ENCODE measurements at regions not wholly inside any gene's neighbourhood (a gene's known extent, or its start where the extent isn't known, plus 50 kb on each side); places are given as distances from the start of the nearest gene placed in this dataset.

DNA sequence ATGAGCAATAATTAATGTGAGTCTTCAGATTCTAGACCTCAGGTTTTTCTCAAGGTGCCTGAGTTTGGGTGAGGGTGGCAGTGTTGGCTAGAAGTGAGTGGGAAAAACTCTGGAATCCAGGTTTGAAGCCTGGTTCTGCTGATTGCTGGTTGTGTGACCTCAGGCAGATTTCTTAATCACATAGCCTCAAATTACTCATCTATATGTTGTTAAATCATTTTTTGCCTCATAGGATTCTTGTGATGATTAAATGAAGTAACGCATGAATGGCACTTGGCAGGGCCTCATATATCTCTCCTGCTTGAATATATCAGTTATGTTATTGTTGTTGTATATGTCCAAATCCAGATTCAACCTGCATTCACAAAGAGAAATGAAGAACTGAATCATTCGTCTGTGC lies 60.5 kb downstream of the NR2F2 start:
- no peak for DNase-seq

DNA sequence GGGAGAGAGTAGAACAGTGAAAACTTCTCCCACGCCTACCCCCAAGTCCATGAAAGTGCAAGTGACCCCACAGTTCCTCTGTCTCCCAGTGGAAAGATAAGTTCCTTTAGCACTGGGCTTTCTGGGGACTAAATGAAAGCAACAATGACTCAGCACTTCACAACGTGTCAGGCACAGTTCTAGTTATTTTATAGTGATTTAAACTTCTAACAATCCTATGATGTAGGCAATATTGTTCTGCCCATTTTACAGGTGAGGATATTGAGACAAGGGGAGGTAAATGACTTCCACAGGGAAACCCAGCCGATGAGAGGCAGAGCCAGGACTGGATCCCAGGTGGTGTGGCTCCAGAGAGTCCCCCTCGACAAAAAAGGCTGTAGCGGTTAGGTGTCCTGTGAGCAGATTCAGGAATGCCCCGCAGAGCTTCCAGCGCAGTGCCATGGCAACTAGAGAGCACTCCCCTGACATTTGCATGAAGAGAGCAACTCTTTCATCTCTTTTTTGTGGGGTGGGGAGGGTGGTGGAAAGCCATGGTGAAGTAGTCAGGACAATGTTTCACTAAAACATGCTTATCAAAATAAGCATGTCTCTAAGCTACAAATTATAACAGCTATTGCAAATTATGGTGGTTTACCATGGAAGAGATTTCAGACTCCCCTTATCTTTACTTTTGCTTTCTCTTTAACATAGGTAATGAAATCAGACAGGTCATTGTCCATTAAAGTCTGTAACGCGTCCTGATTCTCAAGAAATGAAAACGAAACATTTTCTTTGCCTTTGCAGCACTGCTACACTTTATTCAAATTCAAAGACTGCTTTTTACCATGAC lies 62.1 kb downstream of the NR2F2 start:
- no peak for DNase-seq

- no peak for DNase-seq
Observed at GRCh38 chr15:96393209-96393513, 62.7 kb downstream of the NR2F2 start.

DNA sequence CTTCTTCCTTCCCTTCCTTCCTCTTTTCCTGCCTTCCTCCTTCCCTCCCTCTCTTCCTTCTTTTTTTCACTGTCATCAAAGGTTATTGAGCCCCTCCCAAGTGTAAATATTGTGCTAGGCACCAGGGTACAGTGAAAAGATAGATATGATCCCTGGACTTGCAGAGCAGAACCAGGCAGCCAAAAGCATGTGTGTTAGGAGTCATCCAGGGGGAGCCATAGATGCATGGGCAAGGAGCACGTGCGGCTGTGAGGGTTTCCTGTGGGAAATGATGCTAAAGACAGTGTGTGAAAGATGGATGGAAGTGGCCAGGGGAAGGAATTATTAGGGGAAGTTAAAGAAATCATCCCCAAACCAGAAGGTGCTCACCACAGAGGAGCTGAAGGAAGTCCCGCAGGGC lies 65.2 kb downstream of the NR2F2 start:
- DNase-seq = no peak

GRCh38 chr15:96398776-96399175 lies 68.3 kb downstream of the NR2F2 start:
- no peak for DNase-seq

DNA sequence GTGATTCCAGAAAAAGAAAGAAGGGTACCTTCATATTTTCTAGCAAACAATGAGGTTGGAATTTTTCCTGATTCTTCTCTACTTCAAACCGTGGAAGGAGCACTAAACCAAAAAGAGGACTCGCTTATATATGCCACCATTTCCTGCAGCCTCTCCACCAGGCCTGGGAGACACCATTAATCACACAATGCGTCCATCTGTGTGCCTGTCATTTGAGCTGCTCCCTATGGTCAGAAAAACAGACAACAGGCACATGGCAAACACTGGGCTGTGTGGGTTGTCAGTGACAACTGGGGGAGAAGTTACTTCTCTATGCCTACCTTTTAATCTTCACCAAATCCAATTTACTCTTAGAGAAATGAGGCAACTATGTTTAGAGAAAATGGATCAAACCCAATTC lies 71.9 kb downstream of the NR2F2 start:
- DNase-seq = no peak

DNA sequence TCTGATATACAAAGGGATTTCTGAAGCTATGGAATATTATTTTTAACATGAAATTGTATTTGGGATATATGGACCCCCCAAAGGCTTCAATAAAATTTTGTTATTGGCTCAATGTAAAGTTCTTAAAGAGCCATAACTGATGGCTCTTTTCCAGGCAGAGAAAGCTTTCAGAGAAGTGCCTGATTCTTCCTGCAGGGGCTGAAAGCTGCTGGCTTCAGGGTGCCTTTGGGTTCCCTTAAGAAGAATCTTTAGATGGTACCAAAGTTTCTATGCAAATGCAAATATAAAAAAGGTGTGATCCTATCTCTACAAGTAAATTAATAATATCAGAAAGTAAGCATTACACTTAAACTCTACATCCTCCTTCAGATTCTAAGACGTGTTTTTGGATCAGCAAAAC lies 72.6 kb downstream of the NR2F2 start:
- DNase-seq = no peak

DNA sequence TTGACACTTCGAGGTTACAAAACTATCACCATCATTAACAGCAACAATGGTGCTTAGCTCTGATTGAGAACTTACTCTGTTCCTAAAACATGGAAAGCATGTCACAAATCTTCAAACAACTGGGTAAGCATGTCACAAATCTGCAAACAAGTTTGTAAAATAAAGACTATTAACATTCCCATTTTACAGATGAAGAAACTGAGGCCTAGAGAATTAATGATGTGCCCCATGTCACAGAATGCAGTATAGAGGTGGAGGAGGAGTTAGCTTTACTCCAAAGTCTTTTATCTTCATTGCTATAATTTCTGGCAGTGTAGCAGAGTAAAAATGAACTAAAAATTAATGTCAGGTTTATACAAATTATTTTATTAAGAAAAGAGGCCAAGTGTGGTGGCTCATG lies 73.4 kb downstream of the NR2F2 start:
- no peak for DNase-seq

DNA sequence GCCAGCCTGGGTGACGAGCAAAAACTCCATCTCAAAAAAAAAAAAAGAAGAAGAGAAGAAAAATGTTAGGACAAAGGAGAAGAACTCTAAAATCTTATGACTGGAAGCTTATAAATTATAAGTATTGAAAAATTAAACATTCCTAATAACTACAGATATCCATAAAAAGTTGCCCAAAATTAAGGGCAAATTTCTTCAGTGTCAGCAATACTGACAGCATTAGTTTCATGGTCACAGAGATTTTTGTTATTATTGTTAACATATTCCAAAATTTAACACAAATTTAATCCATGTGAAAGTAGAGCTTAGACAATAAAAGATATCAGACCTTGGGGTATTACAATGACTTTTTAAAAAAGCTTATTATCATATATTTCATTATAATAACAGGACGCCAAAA lies 74.1 kb downstream of the NR2F2 start:
- DNase-seq = no peak

- no peak for DNase-seq
Observed at GRCh38 chr15:96406291-96406690, 75.8 kb downstream of the NR2F2 start.

- no peak for DNase-seq
Observed at GRCh38 chr15:96406701-96407100, 76.2 kb downstream of the NR2F2 start.

DNA sequence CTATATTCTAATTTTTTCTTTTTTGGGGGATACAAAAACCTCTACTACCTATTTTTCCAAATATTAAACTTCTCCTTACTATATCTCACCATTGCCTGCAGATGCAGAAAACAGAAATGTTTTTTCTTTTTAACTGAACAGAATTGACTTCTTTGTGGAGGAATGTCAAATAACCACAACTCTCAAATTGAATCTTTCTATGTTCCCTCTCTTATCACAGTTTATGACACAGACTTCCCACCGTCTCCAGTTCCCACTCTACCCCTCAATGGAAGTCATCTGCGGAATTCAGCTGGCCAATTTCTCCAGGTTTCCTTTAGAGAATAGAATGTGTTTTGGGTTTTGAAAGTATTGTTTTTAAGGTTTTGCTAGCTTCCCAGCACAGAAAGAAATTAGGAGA lies 77.0 kb downstream of the NR2F2 start:
- no peak for DNase-seq

GRCh38 chr15:96408591-96409183 lies 78.2 kb downstream of the NR2F2 start:
- no peak for DNase-seq

DNA sequence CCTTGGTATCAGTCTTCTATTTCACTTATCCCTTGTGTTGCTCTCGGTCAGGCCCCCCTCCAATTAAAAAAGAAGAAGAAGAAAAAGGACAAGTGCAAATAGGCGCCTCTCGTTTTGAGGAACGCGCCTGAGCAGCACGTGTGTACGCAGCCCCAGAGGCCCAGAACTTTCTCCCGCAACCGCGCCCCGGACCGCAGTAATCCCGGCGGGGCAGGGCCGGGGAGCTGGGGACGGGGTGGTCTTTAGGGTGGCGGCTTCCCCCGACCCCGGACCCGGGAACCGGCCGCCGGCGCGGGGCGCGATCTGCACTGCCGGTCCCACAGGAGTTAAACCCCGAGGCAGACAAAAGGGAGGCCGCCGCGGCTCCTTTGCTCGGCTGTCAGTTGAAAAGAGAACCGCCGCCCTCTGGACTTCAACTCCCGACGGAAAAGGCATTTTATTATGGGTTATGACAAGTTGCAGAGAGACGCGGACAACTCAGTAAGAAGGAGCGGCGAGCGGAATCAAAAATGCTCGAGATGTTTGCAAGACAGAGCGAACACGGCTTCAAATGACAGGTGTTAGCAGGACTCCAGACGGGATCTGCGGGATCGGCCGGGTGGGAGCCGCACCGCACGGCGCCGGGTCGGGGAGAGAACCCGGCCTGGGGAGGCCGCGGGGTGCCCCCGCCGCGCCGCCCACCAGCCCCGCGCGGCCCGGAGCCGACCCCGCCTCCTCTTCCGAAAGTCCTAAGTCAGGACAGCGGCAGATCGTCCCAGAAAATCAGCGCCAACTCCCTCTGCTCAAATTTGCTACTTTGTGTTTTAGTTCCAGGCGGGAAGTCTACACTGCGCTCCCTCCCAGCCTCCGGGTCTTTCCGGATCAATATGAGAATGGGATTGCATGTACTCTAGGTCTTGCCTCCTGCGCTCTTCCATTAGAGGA lies 79.0 kb downstream of the NR2F2 start:
- DNase-seq = no peak

- no peak for DNase-seq
Observed at GRCh38 chr15:96410175-96411055, 79.9 kb downstream of the NR2F2 start.

- DNase-seq = no peak
Observed at GRCh38 chr15:96411056-96412031, 80.8 kb downstream of the NR2F2 start.

DNA sequence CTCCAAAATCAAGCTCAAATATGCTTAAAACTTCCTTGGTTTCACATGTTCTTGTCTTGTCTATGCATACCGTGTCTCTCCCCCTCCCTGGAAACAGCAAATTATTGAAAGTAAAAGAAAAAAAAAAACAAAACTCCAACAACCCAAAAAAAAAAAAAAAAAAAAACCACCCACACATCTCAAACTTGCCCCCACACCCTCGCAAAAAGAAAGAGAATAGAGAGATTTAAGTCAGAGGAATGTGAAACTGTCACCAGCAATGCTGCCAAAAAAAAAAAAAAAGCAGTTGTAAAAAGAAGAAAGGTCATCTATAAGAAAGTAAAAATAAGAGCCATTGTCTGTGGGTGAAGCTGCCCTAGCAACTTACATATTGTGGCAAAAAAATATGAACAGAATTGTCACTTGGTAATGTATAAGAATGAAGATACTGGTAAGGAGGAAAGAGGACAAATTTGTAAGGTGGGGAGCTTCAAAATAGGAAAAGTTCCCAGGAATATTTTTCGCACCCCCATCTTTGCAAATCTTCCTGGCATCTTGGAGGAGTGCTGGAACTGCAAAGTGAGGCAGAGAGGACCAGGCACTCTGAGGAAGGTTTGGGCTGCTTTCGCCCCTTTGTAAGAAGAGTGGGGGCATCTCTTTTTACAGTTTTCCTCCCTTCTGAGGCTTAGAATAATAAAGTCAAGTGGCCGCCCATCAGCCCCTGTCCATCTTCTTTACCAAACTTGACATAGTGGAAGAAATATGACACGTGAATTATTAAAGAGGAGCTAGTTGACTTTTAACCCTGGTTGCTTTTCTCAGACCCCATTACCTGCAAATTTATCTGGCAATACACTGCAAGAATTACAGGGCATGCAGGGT lies 81.8 kb downstream of the NR2F2 start:
- DNase-seq = no peak

DNA sequence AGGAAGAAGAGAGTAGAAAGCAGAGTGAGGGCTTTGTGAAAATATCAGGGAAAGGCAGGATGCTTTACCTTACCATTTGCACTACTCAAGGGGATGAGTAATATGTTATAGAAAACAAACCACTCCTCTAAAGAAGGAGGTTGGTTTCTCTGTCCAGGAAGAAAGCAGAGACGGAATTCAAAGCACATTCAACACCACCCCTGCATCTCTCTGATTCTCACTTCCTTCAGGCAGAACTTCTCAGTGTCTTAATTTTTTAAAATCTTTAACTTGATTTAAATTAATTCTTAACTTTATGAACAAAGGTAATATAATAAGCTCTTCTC lies 82.4 kb downstream of the NR2F2 start:
- DNase-seq = no peak

DNA sequence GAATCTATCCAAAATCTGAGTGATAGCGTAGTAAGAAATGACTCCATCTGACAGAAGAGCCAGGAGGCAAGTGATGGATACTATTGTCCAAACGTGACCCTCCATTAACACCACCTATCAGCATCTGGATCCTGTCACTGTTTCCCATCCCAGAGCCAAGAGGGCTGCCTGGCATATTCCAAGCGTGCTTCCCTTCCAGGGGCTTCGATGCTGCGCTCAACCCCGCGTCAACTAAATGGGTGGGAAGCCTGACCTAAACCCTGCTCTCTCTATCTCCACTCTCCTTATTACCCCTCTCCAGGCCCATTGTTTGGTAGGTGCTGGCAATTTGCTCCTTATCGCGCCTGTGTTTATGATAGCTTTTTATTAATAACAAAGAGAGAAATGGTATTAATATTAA lies 83.2 kb downstream of the NR2F2 start:
- DNase-seq = no peak

- no peak for DNase-seq
Observed at GRCh38 chr15:96414875-96415274, 84.4 kb downstream of the NR2F2 start.

All from CD4-positive, alpha-beta T cell treated with Interleukin-12 subunit alpha and Interleukin-12 subunit beta, for 1 hour (primary cell).